GM19035 (cell line): ENCODE measurements at regions not wholly inside any gene's neighbourhood (a gene's known extent, or its start where the extent isn't known, plus 50 kb on each side); places are given as distances from the start of the nearest gene placed in this dataset.
"Not testable (repeated sequence)": the region's sequence is repeated elsewhere in the genome, so short reads cannot be mapped to it uniquely, and the experiment has no call there.

Source experiments
- ATAC-seq: cut with Tn5 transposase; IDR thresholded peaks from one replicate; pipeline ENCODE4 v1.9.1; 2021; ENCODE audit not compliant: unreplicated experiment

GRCh38 chrX:10676235-10676957 is 56.0 kb upstream of the MID1 start:
- ATAC-seq, result no peak

- no peak for ATAC-seq
These were observed 57.1 kb upstream of the MID1 start for GRCh38 chrX:10677490-10677889.

GRCh38 chrX:10679387-10679786 is 59.0 kb upstream of the MID1 start:
- ATAC-seq, result no peak

- no peak for ATAC-seq
These were observed 60.8 kb upstream of the MID1 start for GRCh38 chrX:10681167-10681566.

- not testable (repeated sequence) for ATAC-seq
These were observed 63.2 kb upstream of the MID1 start for GRCh38 chrX:10683631-10684030.

- no peak for ATAC-seq
These were observed 65.7 kb upstream of the MID1 start for GRCh38 chrX:10685923-10686595.

GRCh38 chrX:10691751-10692150 is 71.4 kb upstream of the MID1 start:
- not testable (repeated sequence) for ATAC-seq

GRCh38 chrX:10697616-10698317 is 77.4 kb upstream of the MID1 start:
- ATAC-seq, result no peak

- ATAC-seq, result no peak
These were observed 77.9 kb upstream of the MID1 start for GRCh38 chrX:10698318-10698640.

GRCh38 chrX:10702031-10702430 is 81.6 kb upstream of the MID1 start:
- ATAC-seq, result no peak

GRCh38 chrX:10706342-10706741 is 86.0 kb upstream of the MID1 start:
- ATAC-seq, result not testable (repeated sequence)

GRCh38 chrX:10707773-10708172 is 87.4 kb upstream of the MID1 start:
- no peak for ATAC-seq

- ATAC-seq, result no peak
These were observed 88.9 kb upstream of the MID1 start for GRCh38 chrX:10709276-10709675.

- no peak for ATAC-seq
These were observed 94.1 kb upstream of the MID1 start for GRCh38 chrX:10714531-10714930.

GRCh38 chrX:10722851-10723250 is 102.5 kb upstream of the MID1 start:
- peak; percentile 73 for ATAC-seq

GRCh38 chrX:10725071-10725470 is 104.7 kb upstream of the MID1 start:
- no peak for ATAC-seq

GRCh38 chrX:10726647-10727046 is 106.3 kb upstream of the MID1 start:
- ATAC-seq, result no peak

GRCh38 chrX:10728806-10729389 is 108.5 kb upstream of the MID1 start:
- ATAC-seq, result no peak

GRCh38 chrX:10739426-10739825 is 119.0 kb upstream of the MID1 start:
- no peak for ATAC-seq

GRCh38 chrX:10741003-10741402 is 120.6 kb upstream of the MID1 start:
- ATAC-seq, result no peak

GRCh38 chrX:10741550-10741949 is 121.2 kb upstream of the MID1 start:
- no peak for ATAC-seq

- no peak for ATAC-seq
These were observed 123.1 kb upstream of the MID1 start for GRCh38 chrX:10743476-10743875.
